B cell (primary cell): ENCODE measurements at regions not wholly inside any gene's neighbourhood (a gene's known extent, or its start where the extent isn't known, plus 50 kb on each side); places are given as distances from the start of the nearest gene placed in this dataset.
"Not testable (repeated sequence)": the region's sequence is repeated elsewhere in the genome, so short reads cannot be mapped to it uniquely, and the experiment has no call there.

Source experiments
- ATAC-seq: fragments of 200-7000 bp; cut with Tn5 transposase; one replicate; pipeline ENCODE4 v1.10.0; 2021; ENCODE audit warnings: low read depth, mild to moderate bottlenecking, moderate number of reproducible peaks, moderate library complexity
- CTCF ChIA-PET: fragments of 350-600 bp; sonication (Branson Sonifier 250); formaldehyde crosslinking; loops from one replicate; lab custom pipeline; 2021; ENCODE audit warnings: antibody characterized with exemption, inconsistent platforms; lab: Charles Lee
- POLR2A ChIA-PET: fragments of 350-600 bp; sonication (Branson Sonifier 250); formaldehyde crosslinking; loops from one replicate; lab custom pipeline; 2021; ENCODE audit warnings: antibody characterized with exemption; lab: Charles Lee
- DNase-seq: peaks from one replicate; pipeline ENCODE4 v3.0.0; 2013
- H2AFZ ChIP-seq: 2 replicates; pipeline ENCODE4 v1.6.1; 2012; ENCODE audit warnings: mild to moderate bottlenecking, low read depth, low read length; ENCODE audit not compliant: insufficient read depth, poor library complexity, severe bottlenecking
- H3K27ac ChIP-seq, 2 donors: 1 replicate in 1 of 2; 2 replicates in 1 of 2; pipeline ENCODE4 v1.5.1; 2012 to 2013; ENCODE audit warnings: low read length in 2 of 2, mild to moderate bottlenecking in 2 of 2, moderate library complexity in 1 of 2
- H3K27me3 ChIP-seq, 4 experiments: fragments of 200-600 bp in 1 of 4; sonication (generic) in 1 of 4; replicated peaks in 1 of 4; 1 replicate in 2 of 4; 2 replicates in 2 of 4; pipeline versions ENCODE4 v1.6.1 to v1.7.0; 2013 to 2016; ENCODE audit warnings: low read length in 3 of 4, mild to moderate bottlenecking in 2 of 4, mixed read lengths in 1 of 4, moderate library complexity in 1 of 4; ENCODE audit not compliant: insufficient read depth in 4 of 4, control insufficient read depth in 3 of 4; ENCODE audit errors: control extremely low read depth in 1 of 4
- H3K36me3 ChIP-seq, 2 experiments: replicated peaks in 1 of 2; 1 replicate in 1 of 2; 2 replicates in 1 of 2; pipeline versions ENCODE4 v1.6.1 to v1.7.1; 2013; ENCODE audit warnings: low read length in 1 of 2; ENCODE audit not compliant: insufficient read depth in 2 of 2, control insufficient read depth in 1 of 2; ENCODE audit errors: control extremely low read depth in 1 of 2, extremely low read depth in 1 of 2
- H3K4me1 ChIP-seq, 2 donors: fragments of 200-600 bp in 1 of 2; sonication (generic) in 1 of 2; 1 replicate in 1 of 2; 2 replicates in 1 of 2; pipeline versions ENCODE4 v1.5.1 to v1.6.1; 2013 to 2017; ENCODE audit warnings: low read length in 2 of 2; ENCODE audit not compliant: control insufficient read depth in 2 of 2, insufficient read depth in 2 of 2
- H3K4me2 ChIP-seq: replicated peaks from 2 replicates; pipeline ENCODE3; 2012; ENCODE audit warnings: mild to moderate bottlenecking, low read depth, low read length; ENCODE audit not compliant: poor library complexity, severe bottlenecking
- H3K4me3 ChIP-seq, 5 experiments: fragments of 200-600 bp in 1 of 5; sonication (generic) in 1 of 5; 1 replicate in 3 of 5; 2 replicates in 2 of 5; pipeline versions ENCODE4 v1.5.1 to v1.7.0; 2011 to 2016; ENCODE audit warnings: low read length in 4 of 5, mild to moderate bottlenecking in 4 of 5, low read depth in 2 of 5, control low read depth in 1 of 5, moderate library complexity in 1 of 5; ENCODE audit not compliant: insufficient read depth in 1 of 5; ENCODE audit errors: control extremely low read depth in 1 of 5, extremely low read depth in 1 of 5
- H3K79me2 ChIP-seq: fragments of 200-600 bp; sonication (generic); one replicate; pipeline ENCODE4 v1.6.0; 2016; ENCODE audit warnings: low read length; ENCODE audit not compliant: control insufficient read depth, insufficient read depth
- H3K9ac ChIP-seq: fragments of 200-600 bp; sonication (generic); 2 replicates; pipeline ENCODE4 v1.6.1; 2017; ENCODE audit warnings: mild to moderate bottlenecking, low read length, moderate library complexity
- H3K9me3 ChIP-seq, 3 donors: one replicate each; pipeline versions ENCODE4 v1.6.1 to v1.7.1; 2013; ENCODE audit warnings: low read length in 2 of 3; ENCODE audit not compliant: control insufficient read depth in 2 of 3, insufficient read depth in 1 of 3; ENCODE audit errors: control extremely low read depth in 1 of 3
- H4K20me1 ChIP-seq: 2 replicates; pipeline ENCODE4 v1.6.0; 2012; ENCODE audit warnings: mild to moderate bottlenecking, low read length; ENCODE audit not compliant: insufficient read depth, control insufficient read depth, poor library complexity, severe bottlenecking
- H3K27ac Mint-ChIP-seq: one replicate; pipeline ENCODE4 v1.8.0; 2021; ENCODE audit warnings: mixed read lengths
- H3K27me3 Mint-ChIP-seq: one replicate; pipeline ENCODE4 v1.8.0; 2021; ENCODE audit warnings: mixed read lengths
- H3K4me1 Mint-ChIP-seq: one replicate; pipeline ENCODE4 v1.8.0; 2021; ENCODE audit warnings: mixed read lengths
- H3K4me3 Mint-ChIP-seq: one replicate; pipeline ENCODE4 v1.8.0; 2021; ENCODE audit warnings: mixed read lengths
- H3K9me3 Mint-ChIP-seq: one replicate; pipeline ENCODE4 v1.8.0; 2022; ENCODE audit warnings: mixed read lengths; ENCODE audit not compliant: insufficient read depth
- CTCF ChIP-seq: fragments of 200-600 bp; IDR thresholded peaks from one replicate; pipeline ENCODE4 v1.8.0; 2022; ENCODE audit warnings: antibody characterized with exemption, mild to moderate bottlenecking
- EZH2 ChIP-seq: IDR thresholded peaks from 2 replicates; pipeline ENCODE4 v1.6.1; 2012; ENCODE audit warnings: borderline replicate concordance, low read depth, mild to moderate bottlenecking, moderate library complexity, low read length; ENCODE audit not compliant: insufficient read depth, poor library complexity, severe bottlenecking
- WGBS: methylation state at CpG from one replicate; pipeline ENCODE4 v1.1.5; 2013; ENCODE audit warnings: missing lambda C conversion rate; ENCODE audit not compliant: insufficient coverage; 5-methylcytosine and 5-hydroxymethylcytosine counted together
- intact Hi-C: fragments of 100-400 bp; cut with micrococcal nuclease; formaldehyde crosslinking; loops from one replicate; pipeline ENCODE4 v1.10.0; 2022

- Histone ChIP-seq H3K36me3 (no peaks in the 10 kb centered on the region), H3K9me3 (peaks cover 0 to 6% (median 0%) of the 10 kb centered on the region in 3 donors), H3K79me2 (no peaks in the 10 kb centered on the region), H3K27ac (no peak overlapping the region), H3K4me2 (no peak overlapping the region), H3K4me1 (no peaks in the 10 kb centered on the region), H2AFZ (no peak overlapping the region), H3K9ac (no peak overlapping the region), H4K20me1 (no peaks in the 10 kb centered on the region), H3K27me3 (no peaks in the 10 kb centered on the region), H3K4me3 (no peak overlapping the region)
- H3K9me3 Mint-ChIP-seq, result peaks cover 3% of the 10 kb centered on the region
- CTCF ChIA-PET, result no interaction called here
- no peak for TF ChIP-seq EZH2
- no peak for TF ChIP-seq CTCF
- no peaks in the 10 kb centered on the region for H3K4me1 Mint-ChIP-seq
- H3K27me3 Mint-ChIP-seq, result no peaks in the 10 kb centered on the region
- POLR2A ChIA-PET, result no interaction called here
- H3K4me3 Mint-ChIP-seq, result no peak overlapping the region
- no CpG with 5 or more reads among the region's 1 CpG for WGBS
- intact Hi-C loops, result no loop called here
- ATAC-seq (no peak), DNase-seq (no peak)
- no peak overlapping the region for H3K27ac Mint-ChIP-seq
Observed at GRCh38 chr3:8069471-8069870, 432.2 kb upstream of the LMCD1 start.

- CTCF ChIA-PET, result no interaction called here
- POLR2A ChIA-PET, result no interaction called here
- no peaks in the 10 kb centered on the region for H3K4me1 Mint-ChIP-seq
Observed at GRCh38 chr3:8070011-8070410, 431.6 kb upstream of the LMCD1 start.

GRCh38 chr3:8074740-8075139 is 426.9 kb upstream of the LMCD1 start:
- H3K9ac ChIP-seq, CTCF ChIA-PET, H4K20me1 ChIP-seq, H2AFZ ChIP-seq, H3K27ac Mint-ChIP-seq, H3K4me2 ChIP-seq, H3K9me3 Mint-ChIP-seq, intact Hi-C loops, H3K4me3 Mint-ChIP-seq, H3K79me2 ChIP-seq, H3K4me1 ChIP-seq, H3K27me3 ChIP-seq, DNase-seq, ATAC-seq, H3K27ac ChIP-seq, H3K9me3 ChIP-seq, H3K4me3 ChIP-seq, H3K36me3 ChIP-seq, H3K27me3 Mint-ChIP-seq, H3K4me1 Mint-ChIP-seq, POLR2A ChIA-PET: not testable (repeated sequence)
- WGBS, result no CpG with 5 or more reads among the region's 3 CpGs

More at GRCh38 chr3:8070011-8070410, 431.6 kb upstream of the LMCD1 start:
- ATAC-seq (no peak), DNase-seq (no peak)
- H3K27me3 Mint-ChIP-seq, result no peaks in the 10 kb centered on the region
- intact Hi-C loops, result no loop called here
- Histone ChIP-seq H3K27me3 (no peaks in the 10 kb centered on the region), H3K9me3 (peaks cover 0 to 6% (median 0%) of the 10 kb centered on the region in 3 donors), H3K4me2 (no peak overlapping the region), H3K9ac (no peak overlapping the region), H2AFZ (no peak overlapping the region), H4K20me1 (no peaks in the 10 kb centered on the region), H3K27ac (no peak overlapping the region), H3K79me2 (no peaks in the 10 kb centered on the region), H3K4me3 (no peak overlapping the region), H3K36me3 (no peaks in the 10 kb centered on the region), H3K4me1 (no peaks in the 10 kb centered on the region)
- H3K27ac Mint-ChIP-seq, result no peak overlapping the region
- TF ChIP-seq CTCF, result no peak
- TF ChIP-seq EZH2, result no peak
- H3K9me3 Mint-ChIP-seq, result peaks cover 3% of the 10 kb centered on the region
- no peak overlapping the region for H3K4me3 Mint-ChIP-seq
